Right atrium auricular region (tissue), 2 donors: ENCODE measurements at regions not wholly inside any gene's neighbourhood (a gene's known extent, or its start where the extent isn't known, plus 50 kb on each side); places are given as distances from the start of the nearest gene placed in this dataset.

Source experiments
- DNase-seq: peaks from one replicate; pipeline ENCODE4 v3.0.0-alpha.2; 2019; ENCODE audit warnings: low spot score
- H3K27ac ChIP-seq, 2 donors: fragments of 200-600 bp; sonication (generic); 1 replicate in 1 of 2; 2 replicates in 1 of 2; pipeline ENCODE4 v1.5.1; 2016 to 2019
- H3K27me3 ChIP-seq, 2 donors: fragments of 200-600 bp; sonication (generic); one replicate each; pipeline versions ENCODE4 v1.5.1 to v1.6.0; 2017 to 2019
- H3K36me3 ChIP-seq: fragments of 200-600 bp; sonication (generic); one replicate; pipeline ENCODE4 v1.5.1; 2016
- H3K4me1 ChIP-seq, 2 donors: fragments of 200-600 bp; sonication (generic); one replicate each; pipeline versions ENCODE4 v1.5.1 to v1.6.0; 2017 to 2019
- H3K4me3 ChIP-seq, 2 donors: fragments of 200-600 bp; sonication (generic); 1 replicate in 1 of 2; 2 replicates in 1 of 2; pipeline ENCODE4 v1.5.1; 2017 to 2019; ENCODE audit warnings: mild to moderate bottlenecking in 1 of 2, moderate library complexity in 1 of 2
- H3K9me3 ChIP-seq, 2 donors: fragments of 200-600 bp; sonication (generic); one replicate each; pipeline ENCODE4 v1.5.1; 2019
- TF ChIP-seq, protein P1 (sequence below), 2 donors: fragments of 200-600 bp; sonication (generic); IDR thresholded peaks; one replicate each; pipeline ENCODE4 v1.5.1; 2019; ENCODE audit warnings: antibody characterized with exemption in 2 of 2

DNA sequence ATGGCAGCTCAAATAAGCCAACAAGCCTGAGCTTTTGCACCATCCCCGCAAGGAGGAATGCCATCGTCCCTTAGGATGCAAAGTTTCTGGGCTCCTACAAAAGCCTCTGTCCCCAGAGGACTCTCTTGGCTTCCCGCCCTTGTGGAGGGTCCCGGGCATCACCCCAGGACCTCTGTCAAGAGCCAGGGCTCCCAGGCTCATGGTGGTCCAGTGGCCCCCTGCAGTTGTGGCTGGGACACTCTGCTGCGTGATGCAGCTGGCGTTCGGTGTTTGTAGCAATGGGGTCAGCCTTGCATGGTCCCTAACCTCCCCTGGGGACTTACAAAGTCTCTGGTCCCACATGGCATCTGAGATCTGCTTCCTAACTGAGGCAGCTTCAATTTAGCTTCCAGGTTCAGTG lies 104.7 kb downstream of the RIPK4 start:
- no peak for DNase-seq
- H3K27ac ChIP-seq = no peak overlapping the region
- H3K36me3 ChIP-seq = no peaks in the 10 kb centered on the region
- H3K9me3 ChIP-seq = no peaks in the 10 kb centered on the region
- no peaks in the 10 kb centered on the region for H3K27me3 ChIP-seq
- no peaks in the 10 kb centered on the region for H3K4me1 ChIP-seq
- TF ChIP-seq, protein P1, sequence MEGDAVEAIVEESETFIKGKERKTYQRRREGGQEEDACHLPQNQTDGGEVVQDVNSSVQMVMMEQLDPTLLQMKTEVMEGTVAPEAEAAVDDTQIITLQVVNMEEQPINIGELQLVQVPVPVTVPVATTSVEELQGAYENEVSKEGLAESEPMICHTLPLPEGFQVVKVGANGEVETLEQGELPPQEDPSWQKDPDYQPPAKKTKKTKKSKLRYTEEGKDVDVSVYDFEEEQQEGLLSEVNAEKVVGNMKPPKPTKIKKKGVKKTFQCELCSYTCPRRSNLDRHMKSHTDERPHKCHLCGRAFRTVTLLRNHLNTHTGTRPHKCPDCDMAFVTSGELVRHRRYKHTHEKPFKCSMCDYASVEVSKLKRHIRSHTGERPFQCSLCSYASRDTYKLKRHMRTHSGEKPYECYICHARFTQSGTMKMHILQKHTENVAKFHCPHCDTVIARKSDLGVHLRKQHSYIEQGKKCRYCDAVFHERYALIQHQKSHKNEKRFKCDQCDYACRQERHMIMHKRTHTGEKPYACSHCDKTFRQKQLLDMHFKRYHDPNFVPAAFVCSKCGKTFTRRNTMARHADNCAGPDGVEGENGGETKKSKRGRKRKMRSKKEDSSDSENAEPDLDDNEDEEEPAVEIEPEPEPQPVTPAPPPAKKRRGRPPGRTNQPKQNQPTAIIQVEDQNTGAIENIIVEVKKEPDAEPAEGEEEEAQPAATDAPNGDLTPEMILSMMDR (IDR thresholded peaks at IDR 0.05) = no peak
- H3K4me3 ChIP-seq = no peak overlapping the region

DNA sequence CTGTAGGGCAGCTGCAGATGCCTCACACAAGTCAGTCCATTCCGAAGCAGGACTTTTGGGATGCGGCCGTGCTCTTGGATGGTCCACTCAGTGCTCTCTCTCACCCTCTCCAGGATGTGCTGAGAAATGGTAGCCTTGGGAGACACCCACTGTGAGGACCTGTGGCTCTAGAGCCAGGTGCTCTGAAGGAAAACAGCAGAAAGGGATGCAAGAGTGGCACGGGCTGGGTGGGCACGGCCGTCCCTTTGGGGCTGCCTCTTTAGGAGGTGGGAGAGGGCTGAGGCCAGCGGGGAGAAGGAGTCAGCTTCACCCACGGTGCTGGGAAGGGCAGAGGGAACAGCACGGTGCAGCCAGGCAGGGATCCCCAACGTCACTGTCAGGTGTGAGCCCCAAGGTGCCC lies 106.1 kb downstream of the RIPK4 start:
- Histone ChIP-seq H3K27ac (no peak overlapping the region), H3K9me3 (no peaks in the 10 kb centered on the region), H3K4me3 (no peak overlapping the region), H3K36me3 (no peaks in the 10 kb centered on the region), H3K27me3 (no peaks in the 10 kb centered on the region), H3K4me1 (no peaks in the 10 kb centered on the region)
- TF ChIP-seq, protein P1 (IDR thresholded peaks at IDR 0.05) = no peak
- no peak for DNase-seq

DNA sequence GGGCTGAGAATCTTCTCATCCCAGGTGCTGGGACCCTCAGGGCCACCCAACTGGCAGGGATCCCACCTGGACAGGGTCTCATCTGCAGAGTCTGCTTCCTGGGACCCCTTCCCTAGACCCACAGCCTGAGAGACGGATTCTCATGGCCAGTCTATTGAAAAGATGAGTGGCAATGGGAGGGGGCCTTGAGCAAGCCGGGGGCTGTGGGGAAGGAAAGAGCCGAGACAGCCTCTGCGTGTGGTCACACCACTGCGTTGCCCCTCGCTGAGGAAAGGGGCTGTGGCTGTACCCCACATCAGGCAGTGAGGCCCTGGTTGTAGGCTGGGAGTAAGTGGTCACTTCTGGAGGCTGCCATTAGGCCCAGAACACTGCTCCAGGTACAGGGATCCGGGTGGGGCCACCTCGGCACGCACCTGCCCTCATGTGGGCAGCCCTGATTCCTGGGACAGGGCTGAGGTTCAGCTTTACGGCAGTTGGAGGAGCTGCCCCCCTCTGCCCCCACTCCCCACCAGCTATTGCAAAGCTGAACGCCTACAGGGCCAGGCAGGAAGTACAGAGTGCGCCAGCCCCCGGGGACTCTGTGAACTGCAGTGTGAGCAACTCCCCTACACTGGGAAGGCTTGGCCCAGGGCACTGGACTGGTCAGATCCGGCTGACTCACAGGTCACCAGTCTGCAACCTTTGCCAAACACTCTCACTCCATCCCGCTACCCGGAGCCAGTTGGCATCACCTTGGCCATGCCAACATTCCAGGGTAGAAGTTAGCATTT lies 106.9 kb downstream of the RIPK4 start:
- TF ChIP-seq, protein P1 (IDR thresholded peaks at IDR 0.05) = no peak
- Histone ChIP-seq H3K4me3 (no peak overlapping the region), H3K27ac (no peak overlapping the region), H3K27me3 (no peaks in the 10 kb centered on the region), H3K4me1 (no peaks in the 10 kb centered on the region), H3K9me3 (no peaks in the 10 kb centered on the region), H3K36me3 (no peaks in the 10 kb centered on the region)
- DNase-seq = no peak

DNA sequence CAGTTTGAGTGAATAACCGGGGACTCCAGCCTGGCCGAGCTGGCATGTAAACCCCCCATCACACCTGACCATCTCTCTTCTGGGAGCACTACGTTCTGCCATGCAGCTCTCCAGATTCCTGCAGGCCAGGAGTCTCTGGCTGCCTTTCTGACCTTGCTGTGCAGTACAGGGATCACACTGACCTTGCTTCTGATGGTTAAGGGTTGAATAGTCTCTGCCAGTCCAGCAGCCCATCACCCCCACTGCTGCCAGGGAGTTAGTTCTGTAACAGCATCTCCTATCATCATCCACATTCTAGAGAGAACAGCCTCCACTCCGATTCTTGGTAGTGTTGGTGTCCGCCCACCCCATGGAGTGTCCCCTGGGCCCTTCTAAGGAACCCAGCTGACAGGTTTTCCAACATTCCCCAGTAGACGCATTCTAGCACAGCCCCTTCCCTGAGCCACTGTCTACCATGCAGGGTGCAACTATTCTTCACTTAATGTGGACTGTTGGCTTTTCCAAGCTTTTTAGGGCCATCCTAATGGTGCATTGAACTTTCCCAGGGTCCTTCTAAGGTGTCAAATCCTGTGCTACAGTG lies 109.8 kb downstream of the RIPK4 start:
- Histone ChIP-seq H3K27me3 (no peaks in the 10 kb centered on the region), H3K36me3 (no peaks in the 10 kb centered on the region), H3K9me3 (no peaks in the 10 kb centered on the region), H3K27ac (no peak overlapping the region), H3K4me1 (peaks cover 0 to 11% of the 10 kb centered on the region in 2 donors), H3K4me3 (no peak overlapping the region)
- TF ChIP-seq, protein P1 (IDR thresholded peaks at IDR 0.05) = no peak
- no peak for DNase-seq

DNA sequence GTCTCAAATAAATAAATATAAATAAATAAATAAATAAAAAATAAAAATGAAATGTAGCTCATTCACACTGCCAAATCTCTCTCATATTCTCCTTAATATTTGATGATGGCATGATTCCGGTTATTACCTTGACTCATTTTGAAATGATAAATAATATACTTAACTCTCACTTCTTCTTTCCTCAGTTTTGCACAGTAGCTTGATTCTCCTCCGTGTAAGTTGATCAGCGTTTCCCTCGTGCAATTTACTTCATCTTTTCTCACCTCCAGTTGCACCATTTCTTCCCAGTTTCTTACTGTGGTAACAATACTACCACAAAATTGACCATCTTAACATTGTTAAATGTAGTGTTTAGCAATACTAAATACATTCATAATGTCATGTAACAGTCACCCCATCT lies 111.6 kb downstream of the RIPK4 start:
- Histone ChIP-seq H3K27ac (no peak overlapping the region), H3K9me3 (no peaks in the 10 kb centered on the region), H3K4me1 (peaks cover 0 to 19% of the 10 kb centered on the region in 2 donors), H3K4me3 (no peak overlapping the region), H3K27me3 (no peaks in the 10 kb centered on the region), H3K36me3 (no peaks in the 10 kb centered on the region)
- TF ChIP-seq, protein P1 (IDR thresholded peaks at IDR 0.05) = no peak
- DNase-seq = no peak
